ENCODE measurements at regions not wholly inside any gene's neighbourhood (a gene's known extent, or its start where the extent isn't known, plus 50 kb on each side); places are given as distances from the start of the nearest gene placed in this dataset.

DNA sequence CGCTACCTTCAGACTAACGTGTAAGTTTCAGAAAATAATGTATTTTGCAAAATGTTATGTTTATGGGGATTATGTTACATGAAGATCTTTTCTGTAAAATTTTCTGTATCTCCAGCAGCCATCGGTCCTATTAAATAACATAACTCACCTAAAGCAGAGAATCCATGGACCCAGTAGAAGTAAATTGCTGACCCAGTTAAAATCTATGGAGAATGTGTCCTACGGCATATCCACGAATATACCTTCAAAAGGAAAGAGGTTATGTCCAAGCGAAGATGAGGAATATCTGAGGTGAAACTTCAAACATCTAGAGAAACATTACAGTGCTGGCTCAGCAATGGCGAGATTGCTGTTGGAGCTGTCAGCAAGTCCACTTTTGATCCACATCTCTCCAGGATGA is 492.2 kb upstream of the ADAMTS16 start:
- Histone ChIP-seq H3K4me3 (IDR thresholded peaks at IDR 0.05; ENCODE audit: insufficient read depth, low read depth, low read length) (no peak overlapping the region), H3K9ac (no peak overlapping the region), H3K79me2 (ENCODE audit: insufficient read depth, low read depth) (no peaks in the 10 kb centered on the region), H3K36me3 (ENCODE audit: insufficient read depth) (no peaks in the 10 kb centered on the region), H3K4me1 (ENCODE audit: low read depth, poor library complexity, severe bottlenecking) (no peaks in the 10 kb centered on the region), H3K4me2 (no peak overlapping the region), H3K27me3 (ENCODE audit: insufficient read depth, low read depth) (no peaks in the 10 kb centered on the region), H3K27ac (no peak overlapping the region), H4K20me1 (ENCODE audit: insufficient read depth) (no peaks in the 10 kb centered on the region), H2AFZ (ENCODE audit: low read depth) (no peak overlapping the region)
- TF ChIP-seq, protein P1, sequence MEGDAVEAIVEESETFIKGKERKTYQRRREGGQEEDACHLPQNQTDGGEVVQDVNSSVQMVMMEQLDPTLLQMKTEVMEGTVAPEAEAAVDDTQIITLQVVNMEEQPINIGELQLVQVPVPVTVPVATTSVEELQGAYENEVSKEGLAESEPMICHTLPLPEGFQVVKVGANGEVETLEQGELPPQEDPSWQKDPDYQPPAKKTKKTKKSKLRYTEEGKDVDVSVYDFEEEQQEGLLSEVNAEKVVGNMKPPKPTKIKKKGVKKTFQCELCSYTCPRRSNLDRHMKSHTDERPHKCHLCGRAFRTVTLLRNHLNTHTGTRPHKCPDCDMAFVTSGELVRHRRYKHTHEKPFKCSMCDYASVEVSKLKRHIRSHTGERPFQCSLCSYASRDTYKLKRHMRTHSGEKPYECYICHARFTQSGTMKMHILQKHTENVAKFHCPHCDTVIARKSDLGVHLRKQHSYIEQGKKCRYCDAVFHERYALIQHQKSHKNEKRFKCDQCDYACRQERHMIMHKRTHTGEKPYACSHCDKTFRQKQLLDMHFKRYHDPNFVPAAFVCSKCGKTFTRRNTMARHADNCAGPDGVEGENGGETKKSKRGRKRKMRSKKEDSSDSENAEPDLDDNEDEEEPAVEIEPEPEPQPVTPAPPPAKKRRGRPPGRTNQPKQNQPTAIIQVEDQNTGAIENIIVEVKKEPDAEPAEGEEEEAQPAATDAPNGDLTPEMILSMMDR (conservative IDR thresholded peaks at IDR 0.05; ENCODE audit: low read depth, low read length) = no peak

DNA sequence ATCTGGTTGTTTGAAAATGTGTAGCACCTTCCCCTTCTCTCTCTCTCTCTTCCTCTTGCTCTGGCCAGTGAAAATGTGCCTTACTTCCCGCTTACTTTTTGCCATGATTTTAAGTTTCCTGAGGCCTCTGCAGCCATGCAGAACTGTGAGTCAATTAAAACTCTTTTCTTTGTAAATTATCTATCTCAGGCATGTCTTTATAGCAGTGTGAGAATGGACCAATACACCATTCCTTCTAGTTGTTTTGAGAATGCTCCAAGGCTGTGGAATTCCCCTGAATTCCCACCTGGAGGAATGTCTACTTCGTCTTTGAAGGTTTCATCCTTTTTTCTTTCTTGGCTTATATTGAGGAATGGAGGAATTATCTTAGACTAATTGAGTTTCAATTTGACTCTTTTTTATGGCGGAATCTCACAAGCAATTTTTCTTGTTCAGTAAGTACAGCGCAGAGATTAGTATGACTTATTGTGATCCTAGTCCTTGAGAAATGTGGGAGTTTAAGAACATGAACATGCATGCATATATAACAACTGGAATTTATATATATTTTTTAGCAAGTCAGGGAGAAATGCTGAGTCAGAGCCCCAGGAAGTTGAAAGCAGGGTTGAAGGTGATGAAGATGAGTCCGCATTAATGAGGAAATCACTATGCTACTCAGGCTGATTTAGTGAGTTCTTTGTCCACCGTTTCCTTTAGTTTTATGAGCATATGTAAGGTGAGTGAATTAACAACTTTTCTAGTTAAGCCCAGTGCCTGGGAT is 488.1 kb upstream of the ADAMTS16 start:
- Histone ChIP-seq H2AFZ (ENCODE audit: low read depth) (no peak overlapping the region), H3K4me3 (IDR thresholded peaks at IDR 0.05; ENCODE audit: insufficient read depth, low read depth, low read length) (no peak overlapping the region), H3K4me1 (ENCODE audit: low read depth, poor library complexity, severe bottlenecking) (no peaks in the 10 kb centered on the region), H3K79me2 (ENCODE audit: insufficient read depth, low read depth) (no peaks in the 10 kb centered on the region), H3K27ac (no peak overlapping the region), H3K27me3 (ENCODE audit: insufficient read depth, low read depth) (no peaks in the 10 kb centered on the region), H3K36me3 (ENCODE audit: insufficient read depth) (no peaks in the 10 kb centered on the region), H3K9ac (no peak overlapping the region), H3K4me2 (no peak overlapping the region), H4K20me1 (ENCODE audit: insufficient read depth) (no peaks in the 10 kb centered on the region)
- TF ChIP-seq, protein P1 (conservative IDR thresholded peaks at IDR 0.05; ENCODE audit: low read depth, low read length) = no peak

DNA sequence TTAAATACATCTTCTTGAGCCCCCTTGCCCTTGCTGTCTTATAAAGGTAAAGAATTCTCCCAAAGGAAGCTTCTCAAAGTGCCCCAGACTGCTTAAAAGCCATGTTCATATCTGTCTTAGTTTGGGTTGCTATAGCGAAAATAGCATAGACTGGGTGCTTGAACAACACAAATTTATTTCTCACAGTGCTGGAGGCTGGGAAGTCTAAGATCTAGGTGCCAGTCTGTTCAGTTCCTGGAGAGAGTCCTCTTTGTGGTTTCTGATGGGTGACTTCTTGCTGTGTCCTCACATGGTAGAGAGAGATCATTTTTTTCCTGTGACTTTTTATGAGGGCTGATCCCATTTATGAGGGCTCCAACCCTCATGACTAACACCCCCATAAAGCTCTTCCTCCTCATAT is 486.7 kb upstream of the ADAMTS16 start:
- no peaks in the 10 kb centered on the region for H3K27me3 ChIP-seq (ENCODE audit: insufficient read depth, low read depth)
- no peaks in the 10 kb centered on the region for H3K79me2 ChIP-seq (ENCODE audit: insufficient read depth, low read depth)
- H4K20me1 ChIP-seq (ENCODE audit: insufficient read depth) = no peaks in the 10 kb centered on the region
- TF ChIP-seq, protein P1 (conservative IDR thresholded peaks at IDR 0.05; ENCODE audit: low read depth, low read length) = no peak
- no peak overlapping the region for H3K27ac ChIP-seq
- H3K4me1 ChIP-seq (ENCODE audit: low read depth, poor library complexity, severe bottlenecking) = no peaks in the 10 kb centered on the region
- H2AFZ ChIP-seq (ENCODE audit: low read depth) = no peak overlapping the region
- no peak overlapping the region for H3K9ac ChIP-seq
- H3K36me3 ChIP-seq (ENCODE audit: insufficient read depth) = no peaks in the 10 kb centered on the region
- H3K4me2 ChIP-seq = no peak overlapping the region
- H3K4me3 ChIP-seq (IDR thresholded peaks at IDR 0.05; ENCODE audit: insufficient read depth, low read depth, low read length) = no peak overlapping the region

DNA sequence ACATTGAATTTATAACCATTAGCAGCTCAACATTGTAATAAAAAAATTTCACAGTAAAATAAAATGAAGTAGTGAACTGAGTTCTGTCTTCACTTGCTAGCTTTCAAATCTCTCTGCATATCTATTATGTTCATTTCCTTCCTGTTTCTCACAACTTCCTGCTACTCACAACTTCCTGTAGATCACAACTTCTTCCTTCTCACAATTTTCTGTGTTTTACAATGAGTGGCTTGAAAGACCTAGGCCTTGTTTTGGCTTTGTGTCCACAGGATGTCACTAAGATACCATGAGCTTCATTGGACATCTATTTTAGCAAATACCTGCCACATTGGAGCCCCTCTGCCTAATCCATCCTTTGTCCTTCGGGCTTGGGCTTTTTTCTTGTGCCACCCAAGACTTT is 480.3 kb upstream of the ADAMTS16 start:
- Histone ChIP-seq H2AFZ (ENCODE audit: low read depth) (no peak overlapping the region), H3K36me3 (ENCODE audit: insufficient read depth) (no peaks in the 10 kb centered on the region), H3K27ac (no peak overlapping the region), H3K9ac (no peak overlapping the region), H3K4me3 (IDR thresholded peaks at IDR 0.05; ENCODE audit: insufficient read depth, low read depth, low read length) (no peak overlapping the region), H3K79me2 (ENCODE audit: insufficient read depth, low read depth) (no peaks in the 10 kb centered on the region), H3K4me2 (no peak overlapping the region), H3K4me1 (ENCODE audit: low read depth, poor library complexity, severe bottlenecking) (no peaks in the 10 kb centered on the region), H3K27me3 (ENCODE audit: insufficient read depth, low read depth) (no peaks in the 10 kb centered on the region), H4K20me1 (ENCODE audit: insufficient read depth) (no peaks in the 10 kb centered on the region)
- TF ChIP-seq, protein P1 (conservative IDR thresholded peaks at IDR 0.05; ENCODE audit: low read depth, low read length) = no peak
